Mesendoderm (in vitro differentiated cells): ENCODE measurements at regions not wholly inside any gene's neighbourhood (a gene's known extent, or its start where the extent isn't known, plus 50 kb on each side); places are given as distances from the start of the nearest gene placed in this dataset.

Experiments
- DNase-seq: peaks from one replicate; pipeline ENCODE4 v3.0.0; 2013
- H2AK5ac ChIP-seq: 2 replicates; pipeline ENCODE4 v1.6.1; 2013; ENCODE audit warnings: low read length, inconsistent platforms
- H2BK120ac ChIP-seq: 2 replicates; pipeline ENCODE4 v1.6.1; 2013; ENCODE audit warnings: low read depth, mild to moderate bottlenecking, low read length, moderate library complexity, mixed read lengths
- H2BK15ac ChIP-seq: replicated peaks from 2 replicates; pipeline ENCODE4 v1.6.1; 2013; ENCODE audit warnings: low read depth, mild to moderate bottlenecking, moderate library complexity
- H2BK5ac ChIP-seq: 2 replicates; pipeline ENCODE4 v1.6.1; 2013; ENCODE audit warnings: low read length, inconsistent platforms
- H3K18ac ChIP-seq: 2 replicates; pipeline ENCODE4 v1.6.1; 2013; ENCODE audit warnings: mild to moderate bottlenecking, low read length, mixed read lengths
- H3K23ac ChIP-seq: one replicate; pipeline ENCODE4 v1.6.1; 2013; ENCODE audit warnings: low read length
- H3K27ac ChIP-seq: 2 replicates; pipeline ENCODE4 v1.5.1; 2013; ENCODE audit warnings: low read depth, mild to moderate bottlenecking, inconsistent platforms, low read length, moderate library complexity
- H3K27me3 ChIP-seq: 2 replicates; pipeline ENCODE4 v1.6.1; 2013; ENCODE audit warnings: low read length, control low read depth, mild to moderate bottlenecking, inconsistent platforms; ENCODE audit not compliant: insufficient read depth, poor library complexity
- H3K36me3 ChIP-seq: 2 replicates; pipeline ENCODE4 v1.6.1; 2013; ENCODE audit warnings: low read length, inconsistent platforms; ENCODE audit not compliant: control insufficient read depth, insufficient read depth
- H3K4ac ChIP-seq: one replicate; pipeline ENCODE4 v1.6.1; 2013; ENCODE audit warnings: low read depth, mild to moderate bottlenecking, low read length, moderate library complexity
- H3K4me1 ChIP-seq: 2 replicates; pipeline ENCODE4 v1.6.1; 2013; ENCODE audit warnings: low read depth, low read length, inconsistent platforms; ENCODE audit not compliant: control insufficient read depth
- H3K4me2 ChIP-seq: 2 replicates; pipeline ENCODE4 v1.6.1; 2013; ENCODE audit warnings: low read length
- H3K4me3 ChIP-seq: 2 replicates; pipeline ENCODE4 v1.5.1; 2013; ENCODE audit warnings: mild to moderate bottlenecking, low read length
- H3K56ac ChIP-seq: one replicate; pipeline ENCODE4 v1.6.1; 2013; ENCODE audit warnings: low read length
- H3K79me1 ChIP-seq: 2 replicates; pipeline ENCODE4 v1.6.1; 2013; ENCODE audit warnings: low read length, inconsistent platforms
- H3K79me2 ChIP-seq: 2 replicates; pipeline ENCODE4 v1.6.1; 2013; ENCODE audit warnings: mild to moderate bottlenecking, low read length; ENCODE audit not compliant: control insufficient read depth, insufficient read depth
- H3K9ac ChIP-seq: 2 replicates; pipeline ENCODE4 v1.6.1; 2013; ENCODE audit warnings: low read length, inconsistent platforms
- H4K5ac ChIP-seq: one replicate; pipeline ENCODE4 v1.6.1; 2013; ENCODE audit warnings: low read length
- H4K8ac ChIP-seq: one replicate; pipeline ENCODE4 v1.6.1; 2013; ENCODE audit warnings: low read depth, mild to moderate bottlenecking, control low read depth, low read length, moderate library complexity
- WGBS: extraction: QIAGEN DNeasy Blood & Tissue Kit; methylation state at CpG from one replicate; pipeline ENCODE4 v1.1.7; 2013; ENCODE audit warnings: low lambda C conversion rate, missing lambda C conversion rate; ENCODE audit not compliant: insufficient coverage; ENCODE audit errors: extremely low coverage; 5-methylcytosine and 5-hydroxymethylcytosine counted together

- H3K4ac ChIP-seq = no peak overlapping the region
- H3K56ac ChIP-seq = no peak overlapping the region
- H3K79me1 ChIP-seq = no peaks in the 10 kb centered on the region
- no peak overlapping the region for H2BK120ac ChIP-seq
- H3K18ac ChIP-seq = no peak overlapping the region
- no peak for DNase-seq
- H2AK5ac ChIP-seq = no peak overlapping the region
- H3K23ac ChIP-seq = no peak overlapping the region
- no peak overlapping the region for H4K8ac ChIP-seq
- no peaks in the 10 kb centered on the region for H3K79me2 ChIP-seq
- no peak overlapping the region for H4K5ac ChIP-seq
- H3K36me3 ChIP-seq = no peaks in the 10 kb centered on the region
- no peak overlapping the region for H3K27ac ChIP-seq
- no peak overlapping the region for H3K4me2 ChIP-seq
- WGBS = no CpG with 5 or more reads among the region's 6 CpGs
- no peaks in the 10 kb centered on the region for H3K4me1 ChIP-seq
- no peaks in the 10 kb centered on the region for H3K27me3 ChIP-seq
- H2BK5ac ChIP-seq = no peak overlapping the region
- no peak overlapping the region for H2BK15ac ChIP-seq
- no peak overlapping the region for H3K9ac ChIP-seq
- H3K4me3 ChIP-seq = no peak overlapping the region
These were observed 90.4 kb upstream of the BMPER start for GRCh38 chr7:33814936-33815335.

GRCh38 chr7:33815336-33815735, 90.0 kb upstream of the BMPER start:
- no peaks in the 10 kb centered on the region for H3K79me2 ChIP-seq
- no peak overlapping the region for H2AK5ac ChIP-seq
- no peak overlapping the region for H3K56ac ChIP-seq
- no peak overlapping the region for H3K9ac ChIP-seq
- H3K4me1 ChIP-seq = no peaks in the 10 kb centered on the region
- H3K36me3 ChIP-seq = no peaks in the 10 kb centered on the region
- no peak overlapping the region for H3K4ac ChIP-seq
- H4K5ac ChIP-seq = no peak overlapping the region
- no peak overlapping the region for H4K8ac ChIP-seq
- no peaks in the 10 kb centered on the region for H3K27me3 ChIP-seq
- H3K27ac ChIP-seq = no peak overlapping the region
- no peak overlapping the region for H3K4me2 ChIP-seq
- no peak overlapping the region for H2BK5ac ChIP-seq
- no peak for DNase-seq
- no CpG with 5 or more reads among the region's 3 CpGs for WGBS
- H3K4me3 ChIP-seq = no peak overlapping the region
- H2BK15ac ChIP-seq = no peak overlapping the region
- no peaks in the 10 kb centered on the region for H3K79me1 ChIP-seq
- no peak overlapping the region for H2BK120ac ChIP-seq
- H3K18ac ChIP-seq = no peak overlapping the region
- H3K23ac ChIP-seq = no peak overlapping the region

- no peak overlapping the region for H3K23ac ChIP-seq
These were observed 89.2 kb upstream of the BMPER start for GRCh38 chr7:33816106-33816505.

GRCh38 chr7:33819658-33820057, 85.7 kb upstream of the BMPER start:
- Histone ChIP-seq H3K56ac (no peak overlapping the region), H2BK120ac (no peak overlapping the region), H3K4me3 (no peak overlapping the region), H3K4me1 (no peaks in the 10 kb centered on the region), H3K9ac (no peak overlapping the region), H3K4me2 (no peak overlapping the region), H3K79me2 (no peaks in the 10 kb centered on the region), H3K18ac (no peak overlapping the region), H4K5ac (no peak overlapping the region), H3K27me3 (no peaks in the 10 kb centered on the region), H2BK5ac (no peak overlapping the region), H2BK15ac (no peak overlapping the region), H3K27ac (no peak overlapping the region), H3K4ac (no peak overlapping the region), H3K79me1 (no peaks in the 10 kb centered on the region), H3K23ac (no peak overlapping the region), H2AK5ac (no peak overlapping the region), H3K36me3 (no peaks in the 10 kb centered on the region), H4K8ac (no peak overlapping the region)
- no peak for DNase-seq

More at GRCh38 chr7:33816106-33816505, 89.2 kb upstream of the BMPER start:
- Histone ChIP-seq H4K8ac (no peak overlapping the region), H3K4me3 (no peak overlapping the region), H4K5ac (no peak overlapping the region), H2AK5ac (no peak overlapping the region), H3K27ac (no peak overlapping the region), H2BK5ac (no peak overlapping the region), H2BK120ac (no peak overlapping the region), H3K4me2 (no peak overlapping the region), H3K36me3 (no peaks in the 10 kb centered on the region), H3K27me3 (no peaks in the 10 kb centered on the region), H2BK15ac (no peak overlapping the region), H3K9ac (no peak overlapping the region), H3K79me2 (no peaks in the 10 kb centered on the region), H3K4ac (no peak overlapping the region), H3K56ac (no peak overlapping the region), H3K4me1 (no peaks in the 10 kb centered on the region), H3K18ac (no peak overlapping the region), H3K79me1 (no peaks in the 10 kb centered on the region)
- no peak for DNase-seq

GRCh38 chr7:33820206-33820605, 85.1 kb upstream of the BMPER start:
- H3K79me2 ChIP-seq = no peaks in the 10 kb centered on the region
- H2AK5ac ChIP-seq = no peak overlapping the region
- no peak overlapping the region for H3K23ac ChIP-seq
- H4K5ac ChIP-seq = no peak overlapping the region
- H3K27ac ChIP-seq = no peak overlapping the region
- no peak overlapping the region for H2BK15ac ChIP-seq
- H3K27me3 ChIP-seq = no peaks in the 10 kb centered on the region
- H3K18ac ChIP-seq = no peak overlapping the region
- H3K4me1 ChIP-seq = no peaks in the 10 kb centered on the region
- no peak overlapping the region for H3K4ac ChIP-seq
- H2BK120ac ChIP-seq = no peak overlapping the region
- no peak overlapping the region for H3K4me2 ChIP-seq
- no CpG with 5 or more reads among the region's 2 CpGs for WGBS
- no peaks in the 10 kb centered on the region for H3K79me1 ChIP-seq
- no peak overlapping the region for H4K8ac ChIP-seq
- H3K9ac ChIP-seq = no peak overlapping the region
- no peak overlapping the region for H3K4me3 ChIP-seq
- H3K56ac ChIP-seq = no peak overlapping the region
- no peak for DNase-seq
- H2BK5ac ChIP-seq = no peak overlapping the region
- H3K36me3 ChIP-seq = no peaks in the 10 kb centered on the region

GRCh38 chr7:33821970-33822369, 83.4 kb upstream of the BMPER start:
- DNase-seq = no peak
- H2AK5ac ChIP-seq = no peak overlapping the region
- no peak overlapping the region for H2BK5ac ChIP-seq
- no peak overlapping the region for H3K4ac ChIP-seq
- no peaks in the 10 kb centered on the region for H3K4me1 ChIP-seq
- no peak overlapping the region for H3K4me2 ChIP-seq
- H3K27ac ChIP-seq = no peak overlapping the region
- no peak overlapping the region for H4K5ac ChIP-seq
- H4K8ac ChIP-seq = no peak overlapping the region
- H3K56ac ChIP-seq = no peak overlapping the region
- H2BK15ac ChIP-seq = no peak overlapping the region
- H3K23ac ChIP-seq = no peak overlapping the region
- H3K4me3 ChIP-seq = no peak overlapping the region
- WGBS = no CpG with 5 or more reads among the region's 2 CpGs
- no peak overlapping the region for H2BK120ac ChIP-seq
- H3K36me3 ChIP-seq = no peaks in the 10 kb centered on the region
- H3K79me1 ChIP-seq = no peaks in the 10 kb centered on the region
- no peak overlapping the region for H3K9ac ChIP-seq
- no peak overlapping the region for H3K18ac ChIP-seq
- no peaks in the 10 kb centered on the region for H3K79me2 ChIP-seq
- no peaks in the 10 kb centered on the region for H3K27me3 ChIP-seq
